Activated CD8-positive, alpha-beta T cell treated with anti-CD3 and anti-CD28 coated beads for 36 hours (primary cell): ENCODE measurements at regions not wholly inside any gene's neighbourhood (a gene's known extent, or its start where the extent isn't known, plus 50 kb on each side); places are given as distances from the start of the nearest gene placed in this dataset.
A peak's percentile ranks its signal among the peaks of the same experiment; 100 is the strongest.

Experiments used
- ATAC-seq: fragments of 200-7000 bp; cut with Tn5 transposase; one replicate; pipeline ENCODE4 v1.10.0; 2021; ENCODE audit warnings: mild to moderate bottlenecking, moderate library complexity
- CTCF ChIA-PET: fragments of 350-600 bp; sonication (Branson Sonifier 250); formaldehyde crosslinking; loops from one replicate; lab custom pipeline; 2021; ENCODE audit warnings: antibody characterized with exemption; lab: Charles Lee
- POLR2A ChIA-PET: fragments of 350-600 bp; sonication (Branson Sonifier 250); formaldehyde crosslinking; loops from one replicate; lab custom pipeline; 2021; ENCODE audit warnings: antibody characterized with exemption; lab: Charles Lee
- DNase-seq: peaks from one replicate; pipeline ENCODE4 v3.0.0-alpha.2; 2020
- H3K27ac Mint-ChIP-seq: one replicate; pipeline ENCODE4 v1.8.0; 2021; ENCODE audit warnings: mild to moderate bottlenecking, mixed read lengths
- H3K27me3 Mint-ChIP-seq: one replicate; pipeline ENCODE4 v1.8.0; 2021; ENCODE audit warnings: mixed read lengths
- H3K36me3 Mint-ChIP-seq: one replicate; pipeline ENCODE4 v1.8.0; 2021; ENCODE audit warnings: low read depth, mixed read lengths
- H3K4me1 Mint-ChIP-seq: one replicate; pipeline ENCODE4 v1.8.0; 2021; ENCODE audit warnings: low read depth, mixed read lengths
- H3K4me3 Mint-ChIP-seq: one replicate; pipeline ENCODE4 v1.8.0; 2021; ENCODE audit warnings: mild to moderate bottlenecking, moderate library complexity, mixed read lengths
- H3K9me3 Mint-ChIP-seq: one replicate; pipeline ENCODE4 v1.8.0; 2021; ENCODE audit warnings: mixed read lengths
- CTCF ChIP-seq: fragments of 200-600 bp; IDR thresholded peaks from one replicate; pipeline ENCODE4 v1.8.0; 2022; ENCODE audit warnings: antibody characterized with exemption, mild to moderate bottlenecking
- intact Hi-C: fragments of 100-400 bp; cut with micrococcal nuclease; formaldehyde crosslinking; loops from one replicate; pipeline ENCODE4 v1.10.0; 2022

GRCh38 chr6:53437557-53438202 is 88.9 kb upstream of the ELOVL5 start:
- H3K9me3 Mint-ChIP-seq, result no peaks in the 10 kb centered on the region
- peaks cover 16% of the 10 kb centered on the region for H3K4me1 Mint-ChIP-seq
- ATAC-seq (peak; percentile 68), DNase-seq (peak; percentile 28)
- no peak overlapping the region for H3K4me3 Mint-ChIP-seq
- ChIA-PET POLR2A (no interaction called here), CTCF (interaction anchor here (0.7 to 2.5 kb wide), 8 partner anchors 10 to 268 kb away, joined by 3 to 16 read pairs (median 4); no protein-coding TSS in a partner anchor)
- H3K27me3 Mint-ChIP-seq, result peaks cover 4% of the 10 kb centered on the region
- intact Hi-C loops, result loop anchor here (5.0 kb wide), 2 partner anchors 45 to 265 kb away; no protein-coding TSS in a partner anchor
- TF ChIP-seq CTCF, result peak; percentile 50
- no peaks in the 10 kb centered on the region for H3K36me3 Mint-ChIP-seq
- H3K27ac Mint-ChIP-seq, result no peak overlapping the region

- ChIA-PET POLR2A (no interaction called here), CTCF (interaction anchor here (0.7 to 2.5 kb wide), 7 partner anchors 9 to 267 kb away, joined by 3 to 16 read pairs (median 4); no protein-coding TSS in a partner anchor)
- DNase-seq (no peak), ATAC-seq (peak; percentile 25)
- peaks cover 20% of the 10 kb centered on the region for H3K4me1 Mint-ChIP-seq
- H3K4me3 Mint-ChIP-seq, result no peak overlapping the region
- no peaks in the 10 kb centered on the region for H3K36me3 Mint-ChIP-seq
- no peak overlapping the region for H3K27ac Mint-ChIP-seq
- H3K9me3 Mint-ChIP-seq, result no peaks in the 10 kb centered on the region
- intact Hi-C loops, result loop anchor here (5.0 kb wide), 2 partner anchors 46 to 264 kb away; no protein-coding TSS in a partner anchor
- peaks cover under 1% of the 10 kb centered on the region for H3K27me3 Mint-ChIP-seq
- no peak for TF ChIP-seq CTCF
Measured at GRCh38 chr6:53436526-53437303, 88.0 kb upstream of the ELOVL5 start.

- CTCF ChIA-PET, result interaction anchor here (2.3 to 2.5 kb wide), 2 partner anchors 50 to 262 kb away, joined by 13 to 20 read pairs; no protein-coding TSS in a partner anchor
- Mint-ChIP-seq H3K9me3 (no peaks in the 10 kb centered on the region), H3K27ac (no peak overlapping the region), H3K4me3 (no peak overlapping the region), H3K27me3 (no peaks in the 10 kb centered on the region), H3K36me3 (no peaks in the 10 kb centered on the region), H3K4me1 (peaks cover 37% of the 10 kb centered on the region)
- no peak for TF ChIP-seq CTCF
- DNase-seq (no peak), ATAC-seq (no peak)
- POLR2A ChIA-PET, result no interaction called here
- intact Hi-C loops, result no loop called here
Measured at GRCh38 chr6:53433951-53434285, 85.2 kb upstream of the ELOVL5 start.

GRCh38 chr6:53433261-53433950 is 84.7 kb upstream of the ELOVL5 start:
- ATAC-seq, result no peak
- no peak for DNase-seq
- intact Hi-C loops, result no loop called here
- Mint-ChIP-seq H3K4me1 (peaks cover 39% of the 10 kb centered on the region), H3K9me3 (no peaks in the 10 kb centered on the region), H3K4me3 (no peak overlapping the region), H3K27ac (no peak overlapping the region), H3K27me3 (no peaks in the 10 kb centered on the region), H3K36me3 (no peaks in the 10 kb centered on the region)
- CTCF ChIA-PET, result interaction anchor here (1.2 to 2.5 kb wide), 3 partner anchors 51 to 295 kb away, joined by 4 to 20 read pairs (median 13); no protein-coding TSS in a partner anchor
- POLR2A ChIA-PET, result no interaction called here
- no peak for TF ChIP-seq CTCF
